Right lobe of liver (tissue), 6 donors: ENCODE measurements at regions not wholly inside any gene's neighbourhood (a gene's known extent, or its start where the extent isn't known, plus 50 kb on each side); places are given as distances from the start of the nearest gene placed in this dataset.

Experiments used
- ATAC-seq, 4 donors: fragments of 200-7000 bp; cut with Tn5 transposase; one replicate each; pipeline ENCODE4 v1.9.1; 2020; ENCODE audit warnings: mild to moderate bottlenecking in 4 of 4, moderate library complexity in 4 of 4
- DNase-seq, 3 donors: peaks; one replicate each; pipeline ENCODE4 v3.0.0-alpha.2; 2020
- H3K27ac ChIP-seq, 3 donors: fragments of 200-600 bp; one replicate each; pipeline ENCODE4 v1.8.0; 2022
- H3K27me3 ChIP-seq, 2 donors: fragments of 200-600 bp; one replicate each; pipeline ENCODE4 v1.8.0; 2022
- H3K36me3 ChIP-seq, 4 donors: fragments of 200-600 bp; sonication (generic) in 1 of 4; one replicate each; pipeline versions ENCODE4 v1.5.1 to v1.8.0; 2017 to 2022; ENCODE audit warnings: control low read depth in 1 of 4
- H3K4me1 ChIP-seq, 4 donors: fragments of 200-600 bp; sonication (generic) in 1 of 4; one replicate each; pipeline versions ENCODE4 v1.5.1 to v1.8.0; 2017 to 2022; ENCODE audit warnings: control low read depth in 1 of 4
- H3K4me3 ChIP-seq, 3 donors: fragments of 200-600 bp; one replicate each; pipeline ENCODE4 v1.8.0; 2022
- H3K9me3 ChIP-seq, 4 donors: fragments of 200-600 bp; sonication (generic) in 1 of 4; one replicate each; pipeline versions ENCODE4 v1.5.1 to v1.8.0; 2017 to 2022; ENCODE audit warnings: control low read depth in 1 of 4
- CTCF ChIP-seq, 4 donors: fragments of 200-600 bp in 3 of 4; fragments of 450-650 bp in 1 of 4; IDR thresholded peaks; one replicate each; pipeline versions ENCODE4 v1.5.1 to v1.8.0; 2016 to 2022; ENCODE audit warnings: antibody characterized with exemption in 4 of 4, mild to moderate bottlenecking in 2 of 4
- POLR2A ChIP-seq: fragments of 450-650 bp; IDR thresholded peaks from one replicate; pipeline ENCODE4 v1.6.1; 2017; ENCODE audit warnings: antibody characterized with exemption, mild to moderate bottlenecking
- WGBS: methylation state at CpG from one replicate; pipeline ENCODE4 v1.1.6; 2018; ENCODE audit warnings: low coverage, low lambda C conversion rate; ENCODE audit not compliant: insufficient coverage; ENCODE audit errors: missing lambda C conversion rate; 5-methylcytosine and 5-hydroxymethylcytosine counted together
- intact Hi-C, 2 donors: fragments of 100-400 bp; cut with DNase I; formaldehyde crosslinking; loops; one replicate each; pipeline versions ENCODE4 v1.11.2 to v1.14.1; 2022
- donor health status: DM: no; HTN: yes; CAD: no.
- donor health status: DM: no; HTN: no; CAD: no.
- donor health status: DM: no; HTN: no; CAD: no.
- donor health status: DM: no; HTN: yes; CAD: no.
- donor health status: DM: no; HTN: yes; CAD: no.

GRCh38 chr12:93174473-93174872 lies 203.3 kb upstream of the NUDT4 start:
- no peak for TF ChIP-seq CTCF (IDR thresholded peaks at IDR 0.05)
- no peak for TF ChIP-seq POLR2A
- H3K4me3 ChIP-seq, result no peak overlapping the region
- no peaks in the 10 kb centered on the region for H3K27me3 ChIP-seq
- no peaks in the 10 kb centered on the region for H3K9me3 ChIP-seq
- DNase-seq (no peak), ATAC-seq (no peak)
- H3K36me3 ChIP-seq, result no peaks in the 10 kb centered on the region
- 71% methylated on average over 2 of the region's 5 CpGs for WGBS
- H3K27ac ChIP-seq, result no peak overlapping the region
- intact Hi-C loops, result no loop called here
- peaks cover 0 to 25% (median 3%) of the 10 kb centered on the region in 4 donors for H3K4me1 ChIP-seq

DNA sequence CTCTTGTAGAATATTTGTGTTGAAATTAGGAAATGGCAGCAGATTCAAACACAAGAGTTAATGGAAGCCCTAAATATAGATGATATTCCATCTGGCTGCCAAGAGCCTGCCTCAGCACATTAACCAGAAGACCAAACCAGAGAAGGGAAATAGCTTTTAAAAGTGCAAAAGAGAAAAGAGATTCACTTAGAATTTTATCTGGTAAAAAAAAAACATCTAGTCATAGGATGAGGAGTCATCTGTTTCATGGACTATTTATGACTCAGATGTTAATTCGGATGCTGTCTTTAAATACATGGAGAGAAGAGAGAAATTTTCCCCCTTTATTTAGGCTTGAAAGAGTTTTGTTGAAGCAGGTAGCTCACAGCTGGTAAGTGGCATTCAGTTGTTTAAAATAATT lies 201.6 kb upstream of the NUDT4 start:
- 47% methylated on average over 1 of the region's 1 CpG for WGBS
- peak overlapping the region in 1 of 3 donors; percentile 31 for H3K27ac ChIP-seq
- intact Hi-C loops, result no loop called here
- TF ChIP-seq CTCF (IDR thresholded peaks at IDR 0.05), result no peak
- TF ChIP-seq POLR2A, result no peak
- peak in 1 of 4 donors; percentile 28 for ATAC-seq
- H3K9me3 ChIP-seq, result no peaks in the 10 kb centered on the region
- H3K27me3 ChIP-seq, result no peaks in the 10 kb centered on the region
- no peak overlapping the region for H3K4me3 ChIP-seq
- H3K4me1 ChIP-seq, result peaks cover 0 to 25% (median 3%) of the 10 kb centered on the region in 4 donors
- no peaks in the 10 kb centered on the region for H3K36me3 ChIP-seq
- DNase-seq, result no peak

GRCh38 chr12:93176610-93177126 lies 201.1 kb upstream of the NUDT4 start:
- DNase-seq (no peak), ATAC-seq (peak; percentile 43 to 61 (median 52))
- WGBS, result 9% methylated on average over 2 of the region's 2 CpGs
- peaks cover 0 to 25% (median 3%) of the 10 kb centered on the region in 4 donors for H3K4me1 ChIP-seq
- H3K27me3 ChIP-seq, result no peaks in the 10 kb centered on the region
- H3K9me3 ChIP-seq, result no peaks in the 10 kb centered on the region
- TF ChIP-seq POLR2A, result no peak
- TF ChIP-seq CTCF (IDR thresholded peaks at IDR 0.05), result no peak
- H3K27ac ChIP-seq, result peak overlapping the region in 1 of 3 donors; percentile 31
- no peaks in the 10 kb centered on the region for H3K36me3 ChIP-seq
- no peak overlapping the region for H3K4me3 ChIP-seq
- intact Hi-C loops, result no loop called here

GRCh38 chr12:93177208-93178153 lies 200.2 kb upstream of the NUDT4 start:
- WGBS, result 51% methylated on average over 7 of the region's 9 CpGs
- H3K27me3 ChIP-seq, result no peaks in the 10 kb centered on the region
- H3K4me1 ChIP-seq, result peaks cover 0 to 25% (median 3%) of the 10 kb centered on the region in 4 donors
- no peak overlapping the region for H3K4me3 ChIP-seq
- H3K36me3 ChIP-seq, result no peaks in the 10 kb centered on the region
- ATAC-seq, result no peak
- no peak for TF ChIP-seq POLR2A
- no peak for TF ChIP-seq CTCF (IDR thresholded peaks at IDR 0.05)
- no peak for DNase-seq
- H3K9me3 ChIP-seq, result no peaks in the 10 kb centered on the region
- no peak overlapping the region for H3K27ac ChIP-seq
- intact Hi-C loops, result no loop called here
